Epidermal melanocyte (primary cell): ENCODE measurements at regions not wholly inside any gene's neighbourhood (a gene's known extent, or its start where the extent isn't known, plus 50 kb on each side); places are given as distances from the start of the nearest gene placed in this dataset.
"Not testable (repeated sequence)": the region's sequence is repeated elsewhere in the genome, so short reads cannot be mapped to it uniquely, and the experiment has no call there.

Experiments used
- DNase-seq: peaks from one replicate; pipeline ENCODE4 v3.0.0; 2011; ENCODE audit warnings: low spot score; ENCODE audit not compliant: insufficient read length

DNA sequence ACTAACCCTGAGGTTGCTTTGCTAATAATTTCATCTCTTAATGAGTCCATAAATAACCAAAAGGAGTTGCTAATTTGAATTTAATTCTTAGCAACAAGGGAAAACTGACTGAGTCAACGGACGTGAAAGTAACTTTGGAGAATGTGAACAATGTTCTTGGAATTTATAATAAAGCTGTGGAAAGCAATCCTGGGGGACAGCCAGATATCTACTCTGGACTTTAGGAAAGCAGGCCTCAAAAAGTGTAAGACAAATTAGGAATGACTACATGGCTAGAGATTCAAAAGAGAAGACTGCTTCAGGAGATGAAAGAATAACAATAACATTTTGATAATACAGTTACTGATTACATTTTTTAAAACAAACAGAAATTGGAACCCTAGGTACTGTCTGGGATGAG is 318.4 kb upstream of the COL8A1 start:
- no peak for DNase-seq

DNA sequence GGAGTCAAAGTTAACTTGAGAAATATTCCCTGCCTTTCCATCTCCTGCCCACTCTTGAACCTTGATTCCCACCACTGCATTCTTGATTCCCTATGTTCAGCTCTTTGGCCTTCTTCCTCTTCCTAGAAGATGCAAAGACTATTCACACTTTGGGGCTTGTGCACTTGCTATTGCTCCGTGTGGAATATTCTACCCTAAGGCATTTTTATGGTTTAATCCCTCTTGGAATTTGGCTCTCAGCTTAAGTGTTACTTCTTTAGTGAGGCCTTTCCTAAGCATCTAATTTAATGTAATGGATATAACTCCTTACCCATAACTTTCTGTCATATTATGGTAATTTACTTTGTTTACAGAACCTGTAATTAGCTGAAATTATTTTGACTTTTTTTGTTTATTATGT is 318.9 kb upstream of the COL8A1 start:
- DNase-seq, result no peak

DNA sequence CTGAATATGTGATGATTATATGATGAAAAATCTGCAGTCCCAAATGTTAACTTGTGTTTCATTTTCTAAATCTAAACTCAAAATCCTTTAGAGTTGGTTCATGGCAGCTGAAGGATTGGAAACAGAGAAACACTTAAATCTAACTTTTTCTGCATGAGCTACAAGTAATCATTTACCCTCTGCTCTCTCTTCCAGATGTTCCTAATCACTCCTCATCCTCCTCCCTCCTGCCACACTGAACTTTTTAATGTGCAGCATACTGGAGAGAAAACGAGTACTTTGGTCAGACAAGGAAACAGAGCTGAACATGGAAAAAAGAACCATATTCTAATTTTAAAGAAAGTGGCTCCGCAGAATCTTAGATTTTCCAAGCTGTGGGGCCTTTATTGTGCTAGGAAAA is 321.2 kb upstream of the COL8A1 start:
- DNase-seq, result no peak

DNA sequence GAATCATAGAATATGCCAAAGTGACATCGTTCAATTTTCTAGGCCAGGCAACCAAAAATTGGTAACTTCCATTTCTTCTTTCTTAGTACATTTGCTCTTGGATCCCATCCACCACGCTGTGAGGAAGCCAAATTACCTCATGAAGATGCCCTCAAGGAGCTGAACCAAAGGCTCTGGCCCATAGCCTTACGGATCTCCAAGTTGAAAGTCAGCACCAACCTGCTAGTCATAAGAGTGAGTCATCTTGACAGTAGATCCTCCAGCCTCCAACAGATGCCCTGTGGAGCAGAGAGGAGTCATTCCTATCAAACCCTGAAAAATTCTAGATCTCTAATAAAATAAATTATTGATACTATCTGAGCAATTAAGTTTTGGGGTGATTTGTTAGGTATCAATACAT is 322.5 kb upstream of the COL8A1 start:
- DNase-seq, result no peak

DNA sequence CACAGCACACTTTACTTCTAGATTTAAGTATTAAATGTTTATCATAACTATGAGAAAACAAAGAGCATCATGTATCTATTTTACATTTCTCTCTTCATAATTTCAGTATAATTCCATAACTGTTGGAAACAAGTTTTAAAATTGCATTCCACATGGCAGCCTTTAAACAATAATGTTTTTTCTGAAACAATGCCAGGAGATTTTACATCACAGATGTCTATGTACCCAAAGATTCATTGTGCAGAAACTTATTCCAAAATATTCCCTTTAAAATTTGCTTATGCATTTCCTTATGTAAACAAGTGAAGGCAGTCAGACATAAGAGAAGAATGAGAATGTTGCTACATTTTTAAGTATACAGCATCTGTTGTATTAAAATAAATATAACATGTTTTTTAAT is 324.9 kb upstream of the COL8A1 start:
- DNase-seq, result no peak

DNA sequence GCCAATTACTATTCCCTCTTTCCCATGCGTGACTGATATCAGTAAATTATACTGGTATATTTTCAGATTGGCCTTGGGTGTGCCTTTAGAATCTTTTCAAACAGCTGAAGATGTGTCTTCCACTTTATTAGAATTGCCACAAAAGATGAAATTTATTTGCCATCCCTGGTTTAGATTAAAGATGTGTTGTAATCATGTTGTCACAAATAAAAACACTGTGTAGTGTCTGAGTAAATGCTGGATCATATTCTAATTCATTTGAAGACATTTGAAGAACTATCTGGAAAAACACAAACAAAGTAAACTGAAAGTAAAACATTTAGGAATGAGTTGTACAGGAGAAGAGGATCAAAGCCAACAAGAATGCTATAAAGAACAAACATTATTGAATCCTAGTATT is 339.7 kb upstream of the COL8A1 start:
- DNase-seq, result no peak

DNA sequence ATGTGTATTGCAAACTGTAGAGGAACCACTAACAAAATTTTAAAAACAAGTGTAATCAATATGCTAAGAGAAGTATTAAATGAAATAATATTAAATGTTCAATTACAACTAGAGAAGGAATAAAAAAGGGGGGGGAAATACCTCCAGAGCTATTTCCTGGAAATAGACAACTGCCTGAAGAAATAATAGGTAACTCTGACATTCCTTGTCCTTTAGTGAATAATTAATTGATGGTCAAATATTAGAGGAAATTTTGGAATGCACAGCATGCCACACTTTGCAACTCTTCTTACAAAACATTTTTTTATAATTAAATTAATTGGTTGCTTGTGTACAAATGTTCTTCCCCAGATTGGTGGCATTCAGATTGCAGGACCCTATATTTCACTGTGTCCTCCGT is 342.6 kb upstream of the COL8A1 start:
- no peak for DNase-seq

DNA sequence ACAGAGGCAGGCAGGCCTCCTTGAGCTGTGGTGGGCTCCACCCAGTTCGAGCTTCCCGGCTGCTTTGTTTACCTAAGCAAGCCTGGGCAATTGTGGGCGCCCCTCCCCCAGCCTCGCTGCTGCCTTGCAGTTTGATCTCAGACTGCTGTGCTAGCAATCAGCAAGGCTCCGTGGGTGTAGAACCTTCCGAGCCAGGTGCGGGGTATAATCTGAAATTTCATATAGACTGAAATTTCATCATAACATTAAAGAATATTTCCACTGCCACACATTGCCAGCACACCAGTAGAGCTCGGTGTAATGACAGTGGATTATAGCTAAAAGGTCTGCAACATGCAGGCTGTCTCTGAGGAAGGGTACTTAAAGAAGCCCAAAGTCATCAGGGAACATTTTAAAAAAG is 344.3 kb upstream of the COL8A1 start:
- not testable (repeated sequence) for DNase-seq

DNA sequence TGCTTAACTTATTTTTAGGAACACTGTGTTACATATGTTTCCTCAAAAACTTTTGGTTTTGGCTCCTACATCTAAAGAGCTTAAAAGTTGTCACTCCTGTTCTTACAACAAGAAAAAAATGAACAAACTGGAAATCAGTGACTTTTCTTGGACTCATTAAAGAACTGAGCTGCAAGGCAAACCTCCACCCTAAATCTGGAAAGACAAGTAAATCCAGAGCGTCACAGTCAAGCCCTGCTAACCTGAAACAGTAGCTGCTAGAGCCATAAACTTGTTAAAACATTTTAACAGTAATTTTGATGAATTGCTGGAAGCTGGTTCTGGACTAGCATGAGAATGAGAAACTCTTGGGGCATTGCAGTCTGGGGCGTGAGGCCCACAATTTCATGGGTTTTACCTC is 350.5 kb upstream of the COL8A1 start:
- DNase-seq, result no peak

DNA sequence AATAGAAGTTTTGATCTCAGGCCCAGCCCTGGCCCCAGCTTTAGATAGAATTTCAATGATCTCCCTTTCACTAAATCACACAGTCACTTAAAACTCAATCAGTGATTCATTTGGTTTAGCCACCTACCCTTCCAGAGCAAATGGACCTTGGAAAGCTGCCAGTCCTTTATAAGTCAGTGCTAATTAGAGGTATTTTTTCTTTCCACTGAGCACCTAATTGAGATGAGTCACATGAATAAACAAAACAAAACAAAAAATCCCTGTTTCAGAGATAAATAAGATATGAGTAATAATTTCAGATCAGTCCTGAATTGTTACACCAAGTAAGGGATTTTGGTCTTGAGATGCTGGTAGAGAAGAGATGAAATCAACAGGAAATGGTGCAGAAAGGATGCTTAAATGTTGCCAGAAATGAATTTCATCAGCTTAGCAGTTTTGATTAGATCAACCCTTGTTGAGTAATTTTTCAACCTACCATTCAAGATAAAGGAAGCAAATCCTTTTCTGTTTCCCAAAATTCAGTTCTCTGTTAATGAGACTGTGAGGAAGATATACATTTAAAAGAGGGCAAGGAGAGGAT is 352.0 kb upstream of the COL8A1 start:
- no peak for DNase-seq

DNA sequence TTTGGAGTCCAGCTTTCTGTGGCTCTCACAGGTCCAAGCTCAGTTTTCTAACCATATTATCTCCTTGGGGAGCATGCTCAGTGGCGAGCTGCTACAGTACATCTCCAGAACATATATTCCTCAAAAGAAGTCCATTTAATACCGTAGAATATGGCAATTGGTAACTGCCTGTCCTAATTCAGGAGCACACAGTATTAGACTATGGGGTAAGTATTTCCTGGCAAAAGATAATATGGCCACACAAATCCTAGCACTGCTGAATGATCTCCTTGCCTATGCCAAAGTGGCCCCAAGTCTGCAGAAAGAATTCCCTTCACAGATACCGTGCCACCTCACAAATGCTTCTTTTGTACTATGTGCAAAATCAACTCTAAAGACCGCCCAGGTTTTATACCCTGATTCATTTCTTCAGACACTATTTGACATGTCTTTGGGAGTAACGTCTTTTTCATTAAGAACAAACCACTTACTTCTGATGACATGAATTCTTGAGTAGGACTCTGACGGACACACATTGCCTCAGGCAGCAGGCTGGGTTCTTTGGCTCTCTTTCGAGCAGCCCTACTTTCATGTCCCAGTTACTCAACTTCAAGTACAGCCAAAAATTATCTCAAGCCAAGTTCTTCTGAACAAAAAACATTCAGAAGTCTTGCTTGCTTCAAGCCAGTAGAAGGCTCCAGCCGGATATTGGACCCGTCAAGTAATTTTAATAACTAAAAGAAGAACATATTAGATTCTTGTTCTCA is 368.3 kb upstream of the DCBLD2 start:
- DNase-seq, result no peak

DNA sequence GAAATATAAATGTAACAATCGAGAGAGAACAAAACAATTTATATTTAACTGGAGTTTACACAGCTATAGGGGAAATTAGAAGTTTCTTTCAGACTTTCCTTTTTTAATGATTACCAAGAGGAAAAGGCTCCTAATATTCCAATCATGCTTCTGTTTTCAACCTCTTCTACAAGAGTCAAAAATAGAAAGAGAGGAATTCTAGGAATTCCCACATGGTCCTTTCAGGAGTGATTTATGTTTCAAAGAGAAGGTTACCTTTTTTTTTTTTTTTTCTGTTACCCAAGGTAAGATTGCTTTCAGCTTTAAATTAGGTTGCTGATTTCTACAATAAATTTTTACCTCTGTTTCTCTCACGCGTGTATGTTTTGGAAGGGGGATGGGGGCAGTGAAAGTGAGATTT is 355.3 kb upstream of the DCBLD2 start:
- DNase-seq, result no peak

DNA sequence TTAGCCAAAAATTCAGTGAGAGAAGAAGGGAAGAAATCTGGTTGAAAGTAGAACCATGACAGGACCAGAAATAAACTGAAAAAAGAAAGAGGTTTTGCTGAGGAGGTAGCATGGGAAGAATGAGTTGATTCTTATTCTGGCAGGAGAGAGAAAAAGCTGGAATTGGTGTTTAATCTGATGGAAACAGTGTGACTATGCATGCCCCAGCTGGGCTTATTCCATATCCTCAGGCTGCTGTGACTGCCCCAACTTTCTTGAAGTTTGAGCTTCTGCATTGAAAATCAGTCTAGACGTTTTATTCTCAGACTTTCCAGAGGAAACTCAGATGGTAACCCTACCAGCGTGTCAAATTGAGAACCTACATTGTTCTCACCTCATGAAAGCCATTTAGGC is 352.5 kb upstream of the DCBLD2 start:
- no peak for DNase-seq

DNA sequence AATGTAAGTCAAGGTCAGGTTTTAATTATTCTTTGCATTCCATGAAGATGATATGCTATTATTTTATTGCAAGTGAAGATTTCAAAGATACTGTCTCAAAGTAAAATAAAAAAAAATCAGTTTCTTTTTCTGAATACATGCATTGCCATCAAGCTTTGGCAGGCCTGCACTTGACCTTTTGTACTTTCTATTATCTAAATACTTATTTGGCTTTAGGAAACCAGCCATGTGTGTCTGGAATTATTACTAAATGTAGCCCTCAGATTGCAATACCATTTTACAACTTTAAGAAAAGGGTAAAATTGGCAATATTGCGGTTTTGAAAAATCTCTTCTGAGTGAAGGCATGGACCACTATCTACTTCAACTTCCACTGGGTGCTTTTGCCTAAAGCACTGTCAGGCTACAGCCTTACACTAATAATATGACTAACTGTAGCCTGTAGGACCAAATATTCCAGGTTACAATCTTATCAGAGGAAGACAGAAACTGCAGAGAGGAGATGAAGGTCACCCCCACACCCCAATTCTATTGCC is 349.4 kb upstream of the DCBLD2 start:
- DNase-seq, result no peak

DNA sequence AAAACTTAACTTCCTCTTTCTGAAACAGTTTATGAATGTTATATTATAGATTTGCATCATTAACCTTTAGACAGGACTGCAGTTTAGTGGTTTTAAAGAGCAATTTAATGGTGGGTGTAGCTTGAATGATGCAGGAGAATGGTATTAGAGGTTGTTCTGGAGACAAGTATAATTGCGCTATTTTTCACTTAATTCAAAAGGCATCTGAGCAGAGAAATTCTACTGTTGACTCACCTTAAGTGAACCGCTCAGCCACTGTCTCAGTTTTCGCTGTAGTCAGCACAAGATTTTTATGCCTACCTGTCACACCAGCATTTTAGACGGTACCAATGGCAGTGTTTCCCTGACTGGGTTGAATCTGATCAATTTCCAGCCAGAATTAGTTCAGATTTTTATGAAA is 348.8 kb upstream of the DCBLD2 start:
- no peak for DNase-seq

DNA sequence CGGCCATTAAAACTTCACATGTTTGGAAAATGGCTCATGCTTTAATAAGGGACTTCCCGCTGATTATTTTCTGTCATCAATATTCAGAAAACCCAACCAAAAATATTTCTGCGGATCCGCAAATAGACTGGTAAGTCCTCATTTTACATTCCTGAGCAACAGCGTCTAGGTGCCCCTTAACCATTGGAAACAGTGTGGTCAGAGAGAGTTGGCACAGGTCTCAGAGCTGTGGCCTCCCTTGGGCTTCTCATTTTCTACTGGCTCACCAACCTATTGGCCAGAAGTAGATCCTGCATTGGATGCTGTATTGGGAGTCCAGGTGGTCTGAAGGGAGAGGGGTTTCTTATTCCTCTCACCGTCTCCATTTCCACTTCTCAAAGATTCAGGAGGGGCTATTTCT is 348.1 kb upstream of the DCBLD2 start:
- DNase-seq, result no peak

DNA sequence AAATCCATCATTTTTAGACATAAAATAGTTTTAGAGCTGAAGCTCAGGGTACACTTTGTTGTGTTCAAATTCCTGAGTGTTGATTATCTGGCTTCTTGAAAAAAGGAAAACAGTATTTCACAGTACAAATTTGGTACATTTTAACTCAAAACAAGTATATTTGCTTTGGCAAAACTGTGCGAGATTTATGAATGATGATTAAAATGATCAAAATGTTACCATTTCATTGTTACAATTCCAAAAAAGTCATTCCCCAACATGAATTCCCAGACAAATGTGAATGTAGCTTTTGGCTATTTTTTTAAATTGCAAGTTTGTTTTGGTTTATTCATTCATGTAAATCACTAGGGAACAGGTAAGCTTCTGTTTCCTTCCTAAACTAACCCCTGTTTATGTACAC is 347.4 kb upstream of the DCBLD2 start:
- no peak for DNase-seq

DNA sequence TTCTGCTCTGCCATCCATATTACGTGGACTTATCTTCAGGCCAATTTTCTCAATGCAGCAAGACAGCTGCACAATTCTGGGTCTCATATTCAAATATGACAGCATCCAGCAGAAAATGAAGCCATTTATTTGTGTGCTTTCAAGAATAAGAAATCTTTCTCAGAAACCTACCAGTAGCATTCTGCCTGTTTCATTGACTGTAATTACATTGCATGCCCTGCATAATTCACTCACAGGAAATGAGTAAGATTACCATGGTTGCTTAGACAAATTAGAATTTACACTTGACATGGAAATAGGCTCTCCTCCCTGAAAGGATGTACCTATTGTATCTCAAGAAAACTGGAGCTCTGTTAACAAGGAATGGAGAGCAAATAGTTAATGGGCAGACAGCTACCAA is 346.6 kb upstream of the DCBLD2 start:
- no peak for DNase-seq

DNA sequence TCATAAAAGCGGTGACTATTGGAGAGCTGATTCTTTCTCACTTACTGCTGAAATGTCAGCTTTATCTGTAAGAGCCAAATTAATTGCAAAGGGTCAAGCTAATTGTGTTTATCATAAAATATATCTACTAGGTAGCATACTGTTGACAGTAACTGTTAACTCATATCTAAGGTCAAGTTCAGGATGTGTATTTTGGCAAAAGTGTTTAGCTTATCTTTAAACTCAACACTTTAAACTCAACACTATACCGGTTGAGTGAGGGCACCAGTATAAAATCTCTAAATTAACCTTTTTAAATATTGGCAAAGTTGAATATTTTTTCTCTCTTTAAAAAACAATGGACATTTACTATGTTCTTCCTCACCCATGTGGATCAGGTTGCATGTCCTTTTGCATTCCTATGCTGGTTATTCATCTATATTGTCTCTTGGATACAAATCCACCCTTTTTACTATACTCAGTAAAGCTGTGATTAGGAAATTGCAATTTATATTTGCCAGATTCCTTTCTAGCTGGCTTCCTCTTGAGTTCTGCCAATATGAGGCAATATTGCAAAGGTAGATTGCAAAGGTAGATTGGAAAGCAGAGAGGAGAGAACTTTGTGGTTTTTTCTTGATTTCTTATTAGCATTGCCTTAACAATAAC is 344.6 kb upstream of the DCBLD2 start:
- no peak for DNase-seq

DNA sequence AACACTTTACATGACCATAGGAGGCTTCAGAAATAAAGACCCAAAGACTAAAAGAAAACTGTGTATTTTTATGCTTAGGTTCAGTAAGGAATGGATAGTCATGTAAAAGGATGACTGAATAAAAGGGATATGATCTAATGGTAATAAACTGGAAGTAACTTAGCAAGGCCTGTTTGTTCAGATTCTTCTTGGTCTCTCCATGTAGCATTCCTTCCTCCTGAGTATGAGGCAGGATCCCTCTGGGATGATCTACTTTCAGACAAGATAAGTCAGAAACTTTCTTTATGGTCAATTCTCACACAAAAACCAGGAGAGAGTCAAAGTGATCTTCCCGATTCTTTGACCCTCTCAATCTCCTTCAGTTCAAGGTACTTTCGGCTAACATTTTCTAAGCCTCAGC is 340.8 kb upstream of the DCBLD2 start:
- no peak for DNase-seq

DNA sequence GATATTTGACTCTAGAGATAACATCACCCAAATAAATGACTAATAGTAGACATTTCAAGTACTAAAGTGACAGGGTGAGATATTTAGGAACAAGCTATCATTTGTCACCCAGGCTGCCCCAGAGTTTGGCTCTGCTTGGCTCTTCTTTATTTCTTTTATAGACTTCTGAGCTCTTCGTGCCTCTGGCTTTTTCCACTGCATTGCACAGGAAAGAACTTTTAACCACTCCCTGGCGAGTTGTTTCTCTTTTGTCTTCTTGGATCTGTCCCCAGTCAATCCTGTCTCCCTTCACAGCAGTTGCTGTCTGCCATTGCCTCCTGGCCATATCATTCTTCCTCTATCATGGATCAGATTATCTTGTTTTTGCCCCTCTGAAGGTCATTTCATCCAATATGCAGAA is 339.2 kb upstream of the DCBLD2 start:
- no peak for DNase-seq

DNA sequence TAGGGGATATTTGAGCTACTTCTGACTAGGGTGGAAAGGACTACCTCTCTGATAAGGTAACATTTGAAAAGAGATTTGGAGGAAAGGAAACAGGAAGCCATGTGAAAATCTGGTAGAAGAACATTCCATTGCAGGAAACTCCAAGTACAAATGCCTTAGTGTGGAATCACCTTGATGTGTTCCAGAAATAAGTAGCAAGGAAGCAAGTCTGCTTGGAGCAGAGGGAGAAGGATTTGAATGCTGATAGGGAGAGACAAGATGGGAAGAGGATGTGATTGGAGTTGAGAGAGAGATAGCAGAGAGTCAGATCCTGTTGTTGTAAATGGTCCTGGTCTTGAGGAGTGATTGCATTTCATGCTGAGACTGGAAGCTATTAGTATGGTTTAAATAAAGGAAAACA is 335.1 kb upstream of the DCBLD2 start:
- no peak for DNase-seq

DNA sequence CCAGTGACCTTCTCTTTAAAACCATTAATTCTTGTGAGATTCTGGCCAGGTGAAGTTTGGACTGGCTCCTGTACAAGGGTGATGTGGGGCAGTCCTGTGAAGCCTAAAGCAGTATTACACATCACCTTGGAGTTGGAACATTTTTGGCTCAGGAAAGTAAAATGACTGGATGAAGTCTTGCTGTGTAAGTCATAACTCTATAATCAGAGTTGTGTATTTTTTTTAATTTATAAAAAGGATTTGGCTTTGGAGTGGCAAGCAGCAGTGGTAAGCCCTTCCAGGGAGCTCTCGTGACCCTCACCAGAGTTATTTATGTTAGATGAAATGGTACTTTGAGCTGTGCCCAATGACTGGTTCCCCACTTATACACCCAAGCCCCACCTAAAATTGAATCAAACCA is 331.2 kb upstream of the DCBLD2 start:
- DNase-seq, result no peak
